ENCODE measurements at regions not wholly inside any gene's neighbourhood (a gene's known extent, or its start where the extent isn't known, plus 50 kb on each side); places are given as distances from the start of the nearest gene placed in this dataset.
"Not testable (repeated sequence)": the region's sequence is repeated elsewhere in the genome, so short reads cannot be mapped to it uniquely, and the experiment has no call there.

- no peak for DNase-seq (ENCODE audit: extremely low read depth, low read depth)
These were observed 163.2 kb downstream of the AVL9 start for GRCh38 chr7:32658467-32658869.

DNA sequence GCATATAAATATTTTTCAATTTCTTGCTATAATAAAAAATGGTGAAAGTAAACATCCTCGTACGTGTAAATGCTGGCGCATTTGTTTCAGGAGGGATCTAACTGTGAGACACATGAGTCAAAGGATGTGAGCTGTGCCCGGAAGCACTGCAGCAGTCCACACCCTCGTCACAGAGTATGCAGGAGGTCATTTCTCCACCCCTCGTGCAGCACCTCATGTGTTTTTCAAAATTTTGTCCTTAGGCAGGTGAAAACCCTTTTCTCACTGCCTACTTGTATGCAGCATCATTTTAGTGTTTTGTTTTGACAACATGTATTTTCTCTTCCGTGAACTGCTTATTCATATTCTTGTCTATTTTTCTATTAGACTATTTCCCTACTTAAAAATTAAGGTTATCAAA lies 162.7 kb downstream of the AVL9 start:
- DNase-seq (ENCODE audit: extremely low read depth, low read depth) = peak; percentile 90

DNA sequence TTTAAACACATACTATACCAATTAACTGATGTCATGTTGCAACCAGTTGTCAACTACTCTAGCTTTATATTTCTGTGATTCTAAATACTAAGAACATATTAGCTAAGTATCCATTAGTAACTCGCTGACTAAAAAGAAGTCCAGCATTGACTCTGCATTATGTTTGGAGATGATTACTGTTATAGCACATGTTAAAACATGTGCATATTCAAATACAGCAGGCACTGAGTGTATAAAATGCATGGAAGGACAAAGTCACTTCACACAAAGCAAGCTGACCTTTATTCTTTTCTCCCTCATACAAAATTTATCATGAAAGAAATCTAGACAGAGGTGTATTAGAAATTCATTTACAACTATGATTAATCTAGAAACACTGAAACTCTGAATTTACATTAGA lies 159.3 kb downstream of the AVL9 start:
- not testable (repeated sequence) for DNase-seq (ENCODE audit: extremely low read depth, low read depth)

DNA sequence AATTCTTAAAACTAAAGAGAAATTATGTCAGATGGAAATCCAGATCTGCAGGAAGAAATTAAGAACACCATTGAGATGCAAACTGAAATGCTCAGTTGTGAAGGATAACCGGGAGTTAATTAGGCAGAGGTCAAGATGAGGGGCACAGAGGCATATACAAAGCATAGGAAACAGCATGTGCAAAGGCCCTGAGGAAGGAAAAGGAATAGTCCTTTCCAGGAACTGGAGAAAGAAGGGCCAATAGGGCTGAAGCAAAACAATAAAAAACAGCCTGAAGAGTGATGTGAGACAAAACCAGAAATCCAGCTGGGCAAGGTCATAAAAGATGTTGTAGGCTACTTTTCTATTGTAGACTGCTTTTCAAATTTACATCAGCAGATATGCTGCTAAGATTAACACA lies 155.1 kb downstream of the AVL9 start:
- DNase-seq (ENCODE audit: extremely low read depth, low read depth) = not testable (repeated sequence)

DNA sequence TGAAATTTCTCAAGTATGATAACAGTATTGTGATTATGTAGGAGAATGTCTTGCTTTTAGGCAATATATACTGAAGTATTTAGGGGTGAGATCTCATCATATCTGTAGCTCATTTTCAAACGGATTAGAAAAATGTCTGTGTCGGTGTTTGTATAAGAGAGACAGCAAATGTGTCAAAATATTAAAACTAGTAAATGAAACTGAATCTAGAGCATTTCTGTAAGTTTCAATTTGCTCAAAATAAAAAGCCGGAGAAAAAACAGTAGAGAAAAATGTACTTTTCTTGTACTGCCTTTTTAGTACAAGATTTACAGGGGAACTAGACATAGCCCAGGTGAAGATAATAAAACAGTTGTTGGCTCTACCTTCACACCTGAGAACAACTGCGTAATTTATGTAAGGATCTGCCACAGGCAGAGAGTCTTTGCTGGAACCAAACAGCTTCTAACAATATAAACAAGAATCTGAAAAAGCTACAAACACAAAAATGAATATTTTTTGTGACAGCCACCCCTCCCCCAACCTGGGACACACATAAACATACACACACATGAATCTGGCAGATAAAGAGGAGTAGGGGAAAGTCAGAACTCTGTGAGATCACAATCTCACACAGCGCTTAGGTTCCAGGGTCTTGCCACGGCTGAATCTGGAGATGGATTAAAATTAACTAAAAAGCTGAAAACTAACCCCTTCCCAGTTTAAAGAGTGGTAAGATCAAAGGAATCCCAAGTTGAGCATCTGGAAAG lies 153.3 kb downstream of the AVL9 start:
- DNase-seq (ENCODE audit: extremely low read depth, low read depth) = no peak

- not testable (repeated sequence) for DNase-seq (ENCODE audit: extremely low read depth, low read depth)
These were observed 150.0 kb downstream of the AVL9 start for GRCh38 chr7:32645255-32645654.

DNA sequence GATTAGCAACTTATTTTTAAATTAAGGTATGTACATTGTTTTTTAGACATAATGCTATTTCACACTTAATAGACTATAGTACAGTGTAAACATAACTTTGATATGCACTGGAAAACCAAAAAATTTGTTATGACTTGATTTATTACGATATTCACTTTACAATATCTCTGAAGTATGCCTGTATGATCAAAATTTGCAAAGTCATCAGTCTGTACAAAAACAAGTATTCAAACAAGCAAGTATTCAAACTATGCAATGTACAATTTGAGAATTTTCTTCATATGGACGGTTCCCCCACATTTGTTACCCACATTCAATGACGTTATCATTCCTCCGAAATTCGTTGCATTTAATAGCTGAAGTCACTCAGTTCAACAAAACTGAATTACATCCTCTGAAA lies 147.9 kb downstream of the AVL9 start:
- DNase-seq (ENCODE audit: extremely low read depth, low read depth) = no peak

GRCh38 chr7:32639122-32639521 lies 143.8 kb downstream of the AVL9 start:
- DNase-seq (ENCODE audit: extremely low read depth, low read depth) = no peak

GRCh38 chr7:32638479-32639121 lies 143.3 kb downstream of the AVL9 start:
- not testable (repeated sequence) for DNase-seq (ENCODE audit: extremely low read depth, low read depth)

Small RNA genes in the stretch of these regions (small RNA-seq; reads per million reads assigned to genes)
- gene AC018645.1 (0 reads per million in 2 experiments), gene MIR550A2 (0.02 to 0.18 reads per million in 2 experiments), gene RF00322 (0 reads per million in 2 experiments)
